MM.1S (cell line): ENCODE measurements at regions not wholly inside any gene's neighbourhood (a gene's known extent, or its start where the extent isn't known, plus 50 kb on each side); places are given as distances from the start of the nearest gene placed in this dataset.

ENCODE experiments used
- DNase-seq: peaks from one replicate; pipeline ENCODE4 v3.0.0-alpha.2; 2015
- H2AFZ ChIP-seq: fragments of 300-600 bp; sonication (generic); 2 replicates; pipeline ENCODE4 v1.6.0; 2016; ENCODE audit warnings: antibody characterized with exemption, low read length
- H3F3A ChIP-seq: fragments of 300-600 bp; sonication (generic); 2 replicates; pipeline ENCODE4 v1.6.1; 2016; ENCODE audit warnings: mild to moderate bottlenecking, antibody characterized with exemption, low read length, moderate library complexity, mixed read lengths; ENCODE audit not compliant: insufficient read depth
- H3K27ac ChIP-seq: fragments of 300-600 bp; sonication (generic); 2 replicates; pipeline ENCODE4 v1.5.1; 2016; ENCODE audit warnings: mild to moderate bottlenecking, low read length
- H3K27me3 ChIP-seq: fragments of 300-600 bp; sonication (generic); replicated peaks from 2 replicates; pipeline ENCODE4 v1.6.0; 2016; ENCODE audit warnings: low read length; ENCODE audit not compliant: insufficient read depth
- H3K36me3 ChIP-seq: fragments of 300-600 bp; sonication (generic); replicated peaks from 2 replicates; pipeline ENCODE4 v1.6.1; 2016; ENCODE audit warnings: mild to moderate bottlenecking, low read length, mixed read lengths; ENCODE audit not compliant: insufficient read depth
- H3K4me1 ChIP-seq: fragments of 300-600 bp; sonication (generic); 2 replicates; pipeline ENCODE4 v1.6.1; 2016; ENCODE audit warnings: low read length, mixed read lengths
- H3K4me2 ChIP-seq: fragments of 300-600 bp; sonication (generic); 2 replicates; pipeline ENCODE4 v1.6.0; 2016; ENCODE audit warnings: low read depth, low read length
- H3K4me3 ChIP-seq: fragments of 300-600 bp; sonication (generic); 2 replicates; pipeline ENCODE4 v1.5.1; 2016; ENCODE audit warnings: low read length, mixed read lengths
- H3K79me2 ChIP-seq: fragments of 300-600 bp; sonication (generic); 2 replicates; pipeline ENCODE4 v1.6.1; 2016; ENCODE audit warnings: mixed run types, low read length, mixed read lengths
- H3K9ac ChIP-seq: fragments of 300-600 bp; sonication (generic); 2 replicates; pipeline ENCODE4 v1.6.1; 2016; ENCODE audit warnings: low read length, mixed read lengths
- H3K9me2 ChIP-seq: fragments of 300-600 bp; sonication (generic); replicated peaks from 2 replicates; pipeline ENCODE4 v1.6.1; 2016; ENCODE audit warnings: mild to moderate bottlenecking, low read length, mixed read lengths; ENCODE audit not compliant: insufficient read depth
- H3K9me3 ChIP-seq: fragments of 300-600 bp; sonication (generic); replicated peaks from 2 replicates; pipeline ENCODE4 v1.6.1; 2016; ENCODE audit warnings: mild to moderate bottlenecking, low read length, mixed read lengths; ENCODE audit not compliant: insufficient read depth
- H4K20me1 ChIP-seq: fragments of 300-600 bp; sonication (generic); 2 replicates; pipeline ENCODE4 v1.6.1; 2016; ENCODE audit warnings: mild to moderate bottlenecking, low read length, moderate library complexity, mixed read lengths; ENCODE audit not compliant: insufficient read depth
- CTCF ChIP-seq: fragments of 300-600 bp; sonication (generic); IDR thresholded peaks from 2 replicates; pipeline ENCODE4 v1.5.1; 2016; ENCODE audit warnings: antibody characterized with exemption, low read length, mixed read lengths
- EZH2 ChIP-seq: fragments of 300-600 bp; sonication (generic); optimal IDR thresholded peaks from 2 replicates; pipeline ENCODE3; 2017; ENCODE audit warnings: low read depth, mild to moderate bottlenecking, antibody characterized with exemption, low read length, mixed read lengths
- EZH2phosphoT487 ChIP-seq: fragments of 300-600 bp; sonication (generic); IDR thresholded peaks from 2 replicates; pipeline ENCODE4 v1.6.1; 2018; ENCODE audit warnings: antibody characterized with exemption, low read length

DNA sequence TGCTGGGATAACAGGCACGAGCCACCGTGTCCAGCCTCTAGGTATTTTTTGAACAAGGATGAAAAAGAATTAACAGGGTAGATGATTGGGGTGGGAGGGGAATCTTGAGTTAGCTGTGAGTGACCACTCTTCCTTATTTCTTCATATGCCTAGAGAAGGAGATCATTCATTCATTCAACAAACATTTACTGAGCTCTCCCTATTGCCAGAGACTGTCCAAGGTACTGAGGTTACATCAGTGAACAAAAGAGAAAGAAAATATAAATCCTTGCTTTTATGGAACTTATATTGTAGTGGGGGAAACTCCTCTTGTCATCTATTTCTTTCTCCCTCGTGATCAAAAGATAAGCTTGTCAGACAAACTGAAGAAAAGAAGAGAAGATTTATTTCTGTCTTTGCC is 62.9 kb downstream of the S1PR1 start:
- H2AFZ ChIP-seq, result no peak overlapping the region
- H3K9me3 ChIP-seq, result no peaks in the 10 kb centered on the region
- TF ChIP-seq EZH2, result no peak
- TF ChIP-seq CTCF, result no peak
- TF ChIP-seq EZH2phosphoT487, result no peak

GRCh38 chr1:101300916-101301315 is 64.1 kb downstream of the S1PR1 start:
- H4K20me1 ChIP-seq, result no peaks in the 10 kb centered on the region
- H3K79me2 ChIP-seq, result no peaks in the 10 kb centered on the region
- H3F3A ChIP-seq, result no peaks in the 10 kb centered on the region
- H3K9me3 ChIP-seq, result no peaks in the 10 kb centered on the region
- TF ChIP-seq CTCF (no peak), EZH2 (no peak), EZH2phosphoT487 (no peak)
- no peak overlapping the region for H3K27ac ChIP-seq
- H2AFZ ChIP-seq, result no peak overlapping the region
- no peaks in the 10 kb centered on the region for H3K27me3 ChIP-seq
- no peaks in the 10 kb centered on the region for H3K36me3 ChIP-seq
- H3K4me2 ChIP-seq, result no peak overlapping the region
- no peaks in the 10 kb centered on the region for H3K9me2 ChIP-seq
- H3K4me1 ChIP-seq, result no peaks in the 10 kb centered on the region
- no peak for DNase-seq
- H3K4me3 ChIP-seq, result no peak overlapping the region
- no peak overlapping the region for H3K9ac ChIP-seq

More for the DNA sequence above, 62.9 kb downstream of the S1PR1 start:
- Histone ChIP-seq H3K36me3 (no peaks in the 10 kb centered on the region), H3K9ac (no peak overlapping the region), H3K9me2 (no peaks in the 10 kb centered on the region), H3K4me1 (no peaks in the 10 kb centered on the region), H3K27me3 (no peaks in the 10 kb centered on the region), H3K4me3 (no peak overlapping the region), H3K79me2 (no peaks in the 10 kb centered on the region), H4K20me1 (no peaks in the 10 kb centered on the region), H3F3A (no peaks in the 10 kb centered on the region), H3K27ac (no peak overlapping the region), H3K4me2 (no peak overlapping the region)
- DNase-seq, result no peak

DNA sequence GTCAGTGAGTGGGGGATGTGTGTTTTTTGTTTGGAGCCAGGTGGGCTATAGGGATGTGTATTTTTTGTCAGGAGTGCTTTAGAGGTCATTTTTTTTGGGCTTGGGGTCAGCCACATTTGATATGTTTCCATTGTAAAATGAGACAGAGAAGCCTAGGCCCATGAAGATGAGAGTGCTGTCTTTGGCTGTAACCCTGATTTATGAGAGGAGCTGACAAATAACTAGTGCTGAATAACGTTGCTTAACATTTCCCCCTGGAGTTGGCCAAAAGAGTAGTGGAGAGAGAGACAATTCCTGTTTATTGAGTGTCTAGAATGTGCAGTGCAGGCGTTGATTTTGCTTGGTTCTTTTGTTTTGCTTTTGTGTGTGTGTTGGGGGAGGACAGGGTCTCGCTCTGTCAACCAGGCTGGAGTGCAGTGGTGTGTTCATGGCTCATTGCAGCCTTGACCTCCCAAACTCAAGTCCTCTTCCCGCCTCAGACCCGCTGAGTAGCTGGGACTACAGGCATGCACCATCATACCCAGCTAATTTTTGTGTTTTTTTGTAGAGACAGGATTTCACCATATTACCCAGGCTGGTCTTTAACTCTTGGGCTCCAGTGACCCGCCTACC is 64.7 kb downstream of the S1PR1 start:
- no peak overlapping the region for H3K4me2 ChIP-seq
- no peak for TF ChIP-seq EZH2
- TF ChIP-seq CTCF, result no peak
- TF ChIP-seq EZH2phosphoT487, result no peak
- H3K27ac ChIP-seq, result no peak overlapping the region
- no peak overlapping the region for H3K4me3 ChIP-seq
- no peaks in the 10 kb centered on the region for H3K27me3 ChIP-seq
- H2AFZ ChIP-seq, result no peak overlapping the region
- no peaks in the 10 kb centered on the region for H3K36me3 ChIP-seq
- no peak overlapping the region for H3K9ac ChIP-seq
- no peaks in the 10 kb centered on the region for H3K79me2 ChIP-seq
- no peak for DNase-seq
- no peaks in the 10 kb centered on the region for H3K9me2 ChIP-seq
- H3K4me1 ChIP-seq, result no peaks in the 10 kb centered on the region
- H3F3A ChIP-seq, result no peaks in the 10 kb centered on the region
- H3K9me3 ChIP-seq, result no peaks in the 10 kb centered on the region
- H4K20me1 ChIP-seq, result no peaks in the 10 kb centered on the region
